Anterior cingulate cortex (tissue), 58 donors: ENCODE measurements at regions not wholly inside any gene's neighbourhood (a gene's known extent, or its start where the extent isn't known, plus 50 kb on each side); places are given as distances from the start of the nearest gene placed in this dataset.
"Not testable (repeated sequence)": the region's sequence is repeated elsewhere in the genome, so short reads cannot be mapped to it uniquely, and the experiment has no call there.

Experiments used
- DNase-seq, 58 donors: peaks; one replicate each; lab custom pipeline; 2025; lab: John Stamatoyannopoulos, UW

GRCh38 chr6:134822920-134823709 is 126.8 kb downstream of the ALDH8A1 start:
- peak in 43 of 58 donors; percentile 1 to 84 (median 22) for DNase-seq

DNA sequence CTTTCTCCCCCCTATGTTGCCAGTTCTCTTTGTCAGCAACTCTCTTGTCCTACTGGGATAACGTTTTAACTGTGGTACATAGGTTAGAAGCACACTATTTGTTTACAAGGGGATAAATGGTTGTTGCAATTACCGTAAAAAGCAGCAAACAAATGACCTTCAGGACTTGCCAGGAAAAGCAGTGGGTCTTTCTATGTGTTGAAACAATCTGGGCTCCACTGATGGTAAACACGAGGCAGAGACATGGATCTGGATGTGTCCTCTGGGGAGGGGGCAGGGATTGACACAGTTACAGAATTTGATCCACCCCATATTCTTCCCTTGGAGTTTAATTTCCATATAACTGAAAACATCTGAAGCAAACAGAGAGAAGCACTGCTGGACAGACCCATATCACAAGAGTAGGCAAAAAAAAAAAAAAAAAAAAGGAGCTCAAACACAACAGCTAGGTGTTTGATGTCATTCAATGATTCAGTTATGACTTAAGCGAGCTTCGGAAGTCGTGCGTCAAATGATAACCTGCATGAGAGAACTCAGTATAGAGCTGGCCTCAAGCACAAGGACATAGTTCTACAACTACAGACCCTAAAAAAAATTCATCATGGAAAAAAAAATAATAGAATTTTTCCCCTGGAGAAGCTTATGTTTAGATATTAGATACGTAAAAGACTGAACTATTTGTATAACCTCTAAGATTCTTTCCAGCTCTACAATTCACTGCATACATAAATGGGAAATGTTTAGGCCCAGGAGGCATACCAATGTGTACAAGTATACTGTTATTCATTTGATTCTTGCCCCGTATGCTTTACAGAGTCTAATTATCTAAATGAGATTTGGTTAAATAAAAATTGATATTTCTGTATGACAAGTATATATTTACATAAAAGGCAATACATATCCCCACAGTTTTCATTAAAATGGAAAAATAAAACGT is 127.7 kb downstream of the ALDH8A1 start:
- DNase-seq, result no peak

DNA sequence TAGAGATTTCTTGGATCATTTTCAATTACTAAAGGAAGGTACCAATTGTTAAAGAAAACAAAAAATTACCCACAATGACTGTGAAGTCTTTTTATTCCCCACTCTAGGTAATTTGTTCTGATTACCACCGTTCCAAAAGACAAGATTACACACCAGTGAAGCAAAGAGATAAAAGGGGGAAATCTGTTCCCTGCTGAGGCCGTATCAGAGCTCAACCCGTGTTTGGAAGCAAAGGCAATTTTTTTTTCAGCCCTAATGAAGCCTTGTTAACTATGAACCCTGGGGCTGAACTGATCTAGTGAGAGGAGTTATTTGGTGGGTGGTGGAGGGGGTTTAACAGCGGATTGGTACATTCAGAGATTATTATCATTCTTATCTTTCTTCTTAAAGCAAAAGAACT is 128.5 kb downstream of the ALDH8A1 start:
- DNase-seq, result no peak

GRCh38 chr6:134819863-134820800 is 129.8 kb downstream of the ALDH8A1 start:
- no peak for DNase-seq

DNA sequence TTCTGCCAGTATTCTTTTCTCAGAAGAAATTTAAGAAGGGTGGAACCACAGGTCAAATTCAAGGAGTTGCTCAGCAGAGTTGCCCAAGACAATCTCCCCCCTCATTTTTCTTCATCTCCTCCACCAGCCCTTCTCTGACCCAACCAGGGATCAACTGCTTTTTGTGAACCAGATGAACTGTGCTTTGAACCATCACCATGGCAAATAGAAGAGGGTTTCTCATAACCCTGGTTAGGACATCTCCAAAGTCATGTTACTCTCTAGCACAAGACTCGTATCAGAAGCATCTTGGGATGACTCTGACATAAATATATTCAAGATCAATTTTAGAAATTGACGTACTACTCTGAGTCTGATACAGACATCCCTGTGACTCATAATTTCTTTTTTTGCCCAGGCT is 130.7 kb downstream of the ALDH8A1 start:
- DNase-seq, result no peak

- no peak for DNase-seq
Observed at GRCh38 chr6:134817448-134817847, 132.5 kb downstream of the ALDH8A1 start.

- DNase-seq, result no peak
Observed at GRCh38 chr6:134816780-134817179, 133.1 kb downstream of the ALDH8A1 start.

DNA sequence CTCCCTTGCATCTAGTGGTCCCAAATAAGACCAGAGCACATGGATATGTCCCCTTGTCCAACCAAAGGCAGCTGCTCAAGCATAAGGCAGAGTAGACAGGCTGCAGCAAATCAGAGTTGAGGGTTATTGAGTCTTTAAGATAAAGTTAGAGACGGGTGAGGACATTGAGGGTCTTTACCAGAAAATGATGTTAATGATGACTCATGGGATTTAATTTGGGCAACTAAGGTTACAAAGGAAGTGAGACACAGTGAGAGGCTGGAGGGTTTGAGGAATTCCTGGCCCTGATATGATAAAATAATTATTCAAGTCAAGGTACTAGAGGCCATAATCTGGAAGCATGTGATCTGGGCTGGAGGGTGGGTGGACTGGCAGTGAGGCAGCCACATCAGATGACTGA is 133.6 kb downstream of the ALDH8A1 start:
- no peak for DNase-seq

- no peak for DNase-seq
Observed at GRCh38 chr6:134814076-134814695, 135.7 kb downstream of the ALDH8A1 start.

DNA sequence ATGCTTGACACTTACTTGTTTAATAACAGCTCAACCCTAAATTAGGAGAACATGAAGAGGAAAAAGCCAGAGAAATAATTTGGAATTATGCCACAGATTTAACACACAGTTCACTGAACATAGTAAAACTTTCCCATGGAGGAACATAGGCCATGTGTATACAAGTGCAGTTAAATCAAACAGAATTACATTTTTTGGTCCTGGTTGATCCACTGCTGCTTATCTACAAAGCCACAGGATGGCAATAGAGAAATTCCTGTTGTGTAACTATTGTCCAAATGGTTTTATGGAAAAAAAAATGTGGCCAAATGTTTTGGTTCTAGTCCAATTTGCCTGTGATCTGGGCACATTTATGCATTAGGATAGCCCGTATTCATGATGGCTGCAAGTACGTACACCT is 136.8 kb downstream of the ALDH8A1 start:
- DNase-seq, result no peak

DNA sequence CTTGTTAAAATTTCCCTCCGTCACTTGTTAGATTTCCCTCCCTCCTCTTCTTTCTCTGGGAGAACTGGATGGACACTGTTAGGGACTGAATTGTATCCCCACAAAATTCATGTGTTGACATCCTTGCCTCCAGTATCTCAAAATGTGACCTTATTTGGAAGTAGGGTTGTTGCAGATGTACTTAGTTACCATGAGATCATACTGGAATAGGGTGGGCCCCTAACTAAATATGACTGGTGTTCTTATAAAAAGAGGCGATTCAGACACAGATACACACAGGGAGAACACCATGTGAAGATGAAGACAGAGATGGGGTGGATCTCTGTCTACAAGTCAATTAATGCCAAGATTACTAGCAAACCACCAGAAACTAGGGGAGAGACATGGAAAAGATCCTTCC is 139.5 kb downstream of the ALDH8A1 start:
- DNase-seq, result no peak

- DNase-seq, result no peak
Observed at GRCh38 chr6:134809130-134809529, 140.8 kb downstream of the ALDH8A1 start.

DNA sequence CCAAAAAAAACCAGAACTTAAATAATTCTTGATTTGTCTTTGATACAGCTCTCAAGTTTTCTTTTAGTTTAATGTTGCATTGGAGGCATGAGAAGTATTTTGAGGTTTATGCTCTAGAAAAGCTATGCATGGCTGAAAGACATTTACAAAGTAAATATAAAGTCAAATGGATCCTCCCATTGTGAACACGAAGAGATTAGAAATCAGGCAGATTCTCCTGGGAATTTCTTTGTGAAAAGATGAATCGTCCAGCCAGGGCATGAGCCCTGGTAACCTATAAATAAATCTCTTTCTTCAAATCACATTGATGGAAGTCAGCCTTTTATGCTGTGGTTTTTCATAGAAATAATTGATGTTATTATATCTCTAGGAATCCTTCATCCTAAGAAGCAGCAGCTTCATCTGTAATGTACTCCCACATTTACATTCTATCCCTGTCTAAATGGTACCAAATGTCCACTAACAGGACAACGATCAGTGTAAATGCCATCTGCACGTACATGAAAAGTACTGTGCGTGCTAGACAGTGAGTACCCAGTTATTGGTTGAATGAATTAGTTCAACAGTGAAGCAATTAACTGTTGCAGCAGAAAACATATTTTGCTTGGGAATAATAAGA is 143.6 kb downstream of the ALDH8A1 start:
- DNase-seq, result no peak

GRCh38 chr6:134805168-134805567 is 144.7 kb downstream of the ALDH8A1 start:
- no peak for DNase-seq

- not testable (repeated sequence) for DNase-seq
Observed at GRCh38 chr6:134804311-134804710, 145.6 kb downstream of the ALDH8A1 start.

- no peak for DNase-seq
Observed at GRCh38 chr6:134802426-134803058, 147.4 kb downstream of the ALDH8A1 start.

- DNase-seq, result no peak
Observed at GRCh38 chr6:134797400-134798113, 152.3 kb downstream of the ALDH8A1 start.

DNA sequence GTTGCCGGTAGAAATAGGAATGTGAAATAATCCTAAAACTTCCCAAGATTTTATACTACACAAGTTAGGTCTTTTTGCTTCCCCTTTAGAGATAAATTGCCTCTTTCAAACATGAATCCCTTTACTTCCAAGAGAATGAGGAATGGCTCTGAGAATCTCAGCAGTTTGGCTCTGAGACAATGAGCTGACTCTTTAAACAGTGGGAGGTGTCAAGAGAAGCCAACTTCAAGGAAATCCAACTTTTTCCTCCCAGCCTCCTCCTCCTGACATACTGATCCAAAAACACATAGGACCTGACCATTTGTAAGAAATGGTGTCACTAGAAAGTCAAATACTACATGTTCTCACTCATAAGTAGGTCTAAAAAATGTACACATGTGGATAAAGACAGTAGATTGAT is 154.2 kb downstream of the ALDH8A1 start:
- peak in 3 of 58 donors; percentile 1 to 20 (median 4) for DNase-seq
